Adrenal gland (tissue), 9 donors: ENCODE measurements at regions not wholly inside any gene's neighbourhood (a gene's known extent, or its start where the extent isn't known, plus 50 kb on each side); places are given as distances from the start of the nearest gene placed in this dataset.

Experiments
- DNase-seq, 7 donors: peaks; one replicate each; pipeline ENCODE4 v3.0.0-alpha.2; 2019 to 2020
- H3K27ac ChIP-seq, 5 donors: fragments of 200-600 bp; sonication (generic) in 4 of 5; 1 replicate in 3 of 5; 2 replicates in 2 of 5; pipeline versions ENCODE4 v1.5.1 to v1.8.0; 2016 to 2020; ENCODE audit warnings: mild to moderate bottlenecking in 1 of 5
- H3K27me3 ChIP-seq: fragments of 200-600 bp; 2 replicates; pipeline ENCODE4 v1.8.0; 2021
- H3K36me3 ChIP-seq, 2 donors: fragments of 200-600 bp; replicated peaks in 1 of 2; 1 replicate in 1 of 2; 2 replicates in 1 of 2; pipeline versions ENCODE4 v1.5.1 to v1.8.0; 2018 to 2022
- H3K4me1 ChIP-seq, 2 donors: fragments of 200-600 bp; replicated peaks in 1 of 2; 1 replicate in 1 of 2; 2 replicates in 1 of 2; pipeline versions ENCODE4 v1.5.1 to v1.8.0; 2018 to 2021
- H3K4me3 ChIP-seq, 4 donors: fragments of 200-600 bp; sonication (generic) in 3 of 4; one replicate each; pipeline ENCODE4 v1.5.1; 2016 to 2018
- H3K9me3 ChIP-seq, 3 donors: fragments of 200-600 bp; sonication (generic) in 1 of 3; replicated peaks in 1 of 3; 1 replicate in 2 of 3; 2 replicates in 1 of 3; pipeline versions ENCODE4 v1.5.1 to v1.8.0; 2016 to 2021
- CTCF ChIP-seq, 6 experiments: fragments of 450-650 bp in 4 of 6; fragments of 200-600 bp in 2 of 6; sonication (generic) in 1 of 6; IDR thresholded peaks; 1 replicate in 5 of 6; 2 replicates in 1 of 6; pipeline versions ENCODE4 v1.5.1 to v1.8.0; 2016 to 2021; ENCODE audit warnings: antibody characterized with exemption in 6 of 6, mild to moderate bottlenecking in 2 of 6, moderate library complexity in 1 of 6
- POLR2A ChIP-seq, 2 donors: fragments of 450-650 bp; IDR thresholded peaks; one replicate each; pipeline ENCODE4 v1.6.1; 2017; ENCODE audit warnings: antibody characterized with exemption in 2 of 2, mild to moderate bottlenecking in 2 of 2, moderate library complexity in 1 of 2
- WGBS, 4 donors: extraction: QIAGEN DNeasy Blood & Tissue Kit in 2 of 4; methylation state at CpG; one replicate each; pipeline versions ENCODE4 v1.1.5 to v1.1.7; 2013 to 2017; 5-methylcytosine and 5-hydroxymethylcytosine counted together
- intact Hi-C, 2 donors: fragments of 100-400 bp; cut with DNase I; formaldehyde crosslinking; loops; one replicate each; pipeline versions ENCODE4 v1.14.1 to v1.15.0; 2022 to 2023
- donor health status: healthy with polysubstance abuse.
- donor health status: Bipolar disorder and iron deficiency.
- donor health status: DM: yes; HTN: yes; CAD: no.
- donor health status: DM: no; HTN: no; CAD: no.
- donor health status: DM: no; HTN: no; CAD: no.

- intact Hi-C loops, result no loop called here
- no peaks in the 10 kb centered on the region for H3K27me3 ChIP-seq
- H3K27ac ChIP-seq, result no peak overlapping the region
- TF ChIP-seq POLR2A (IDR thresholded peaks at IDR 0.05) (no peak), CTCF (IDR thresholded peaks at IDR 0.05) (no peak)
- peaks cover 0 to 34% of the 10 kb centered on the region in 2 donors for H3K4me1 ChIP-seq
- no peaks in the 10 kb centered on the region for H3K9me3 ChIP-seq
- WGBS, 4 donors, result 82 to 87% (median 83%) methylated on average over 29 to 36 of the region's 36 CpGs
- peaks cover 0 to 7% of the 10 kb centered on the region in 2 donors for H3K36me3 ChIP-seq
- H3K4me3 ChIP-seq, result no peak overlapping the region
- DNase-seq, result no peak
Observed at GRCh38 chr12:124437617-124438436, 129.6 kb downstream of the NCOR2 start.

GRCh38 chr12:124437121-124437520 lies 130.3 kb downstream of the NCOR2 start:
- Histone ChIP-seq H3K9me3 (no peaks in the 10 kb centered on the region), H3K4me3 (no peak overlapping the region), H3K4me1 (peaks cover 0 to 41% of the 10 kb centered on the region in 2 donors), H3K27me3 (no peaks in the 10 kb centered on the region), H3K27ac (no peak overlapping the region), H3K36me3 (peaks cover 0 to 5% of the 10 kb centered on the region in 2 donors)
- no peak for DNase-seq
- TF ChIP-seq CTCF (IDR thresholded peaks at IDR 0.05), result no peak
- TF ChIP-seq POLR2A (IDR thresholded peaks at IDR 0.05), result no peak
- WGBS, 4 donors, result 78 to 90% (median 82%) methylated on average over 5 to 7 of the region's 7 CpGs
- intact Hi-C loops, result no loop called here

- H3K4me1 ChIP-seq, result peaks cover 0 to 38% of the 10 kb centered on the region in 2 donors
Observed at GRCh38 chr12:124436366-124436765, 131.0 kb downstream of the NCOR2 start.

More at GRCh38 chr12:124436366-124436765, 131.0 kb downstream of the NCOR2 start:
- Histone ChIP-seq H3K27me3 (no peaks in the 10 kb centered on the region), H3K4me3 (no peak overlapping the region), H3K9me3 (no peaks in the 10 kb centered on the region), H3K27ac (no peak overlapping the region), H3K36me3 (peaks cover 0 to 5% of the 10 kb centered on the region in 2 donors)
- 83 to 95% (median 84%) methylated on average over 8 of the region's 8 CpGs for WGBS, 4 donors
- DNase-seq, result no peak
- TF ChIP-seq CTCF (IDR thresholded peaks at IDR 0.05) (no peak), POLR2A (IDR thresholded peaks at IDR 0.05) (no peak)
- intact Hi-C loops, result no loop called here
